HG03064 (cell line): ENCODE measurements at regions not wholly inside any gene's neighbourhood (a gene's known extent, or its start where the extent isn't known, plus 50 kb on each side); places are given as distances from the start of the nearest gene placed in this dataset.

Experiments
- ATAC-seq: cut with Tn5 transposase; IDR thresholded peaks from one replicate; pipeline ENCODE4 v1.9.1; 2021; ENCODE audit warnings: low read depth; ENCODE audit not compliant: unreplicated experiment

- no peak for ATAC-seq
Observed at GRCh38 chr7:35355199-35355598, 101.3 kb upstream of the TBX20 start.

DNA sequence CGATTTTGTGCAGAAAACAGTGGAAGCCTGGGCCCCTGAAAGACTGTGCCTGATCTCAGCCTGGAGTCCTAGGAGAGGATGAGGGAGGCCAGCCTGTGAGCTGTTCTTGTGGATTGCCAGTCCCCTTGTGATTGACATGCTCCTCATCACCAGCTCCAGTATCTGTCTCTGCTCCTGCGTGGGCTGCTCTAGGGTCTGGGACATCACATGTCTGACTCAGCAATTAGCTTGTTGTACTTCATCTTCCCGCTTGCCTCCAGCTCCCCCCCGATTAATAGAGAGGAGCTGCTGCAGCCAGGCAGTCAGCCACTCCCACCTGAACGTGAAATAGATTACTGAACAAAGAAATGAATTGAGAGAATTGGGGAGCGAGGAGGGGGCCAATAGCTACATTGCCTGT, 99.6 kb upstream of the TBX20 start:
- no peak for ATAC-seq

DNA sequence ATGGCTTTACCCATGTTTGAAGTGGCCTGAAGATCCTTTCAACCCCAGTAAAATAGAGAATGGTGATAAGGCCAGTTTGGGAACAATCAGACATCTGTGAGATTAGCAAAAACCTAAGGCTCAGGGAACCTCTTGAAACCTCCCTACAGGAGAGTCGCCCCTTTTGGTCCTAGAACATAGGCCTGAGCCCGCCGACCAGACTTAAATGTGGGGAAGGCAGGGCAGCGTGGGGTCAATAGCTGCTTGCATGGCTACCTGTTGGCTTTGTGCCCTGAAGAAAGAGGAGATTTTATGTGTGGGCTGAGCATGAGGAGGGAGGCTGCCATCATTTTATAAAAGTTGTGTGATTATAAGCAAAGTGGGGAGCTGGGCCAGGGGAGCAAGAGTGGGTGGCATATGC, 97.6 kb upstream of the TBX20 start:
- no peak for ATAC-seq

- ATAC-seq = no peak
Observed at GRCh38 chr7:35348611-35349400, 94.9 kb upstream of the TBX20 start.

DNA sequence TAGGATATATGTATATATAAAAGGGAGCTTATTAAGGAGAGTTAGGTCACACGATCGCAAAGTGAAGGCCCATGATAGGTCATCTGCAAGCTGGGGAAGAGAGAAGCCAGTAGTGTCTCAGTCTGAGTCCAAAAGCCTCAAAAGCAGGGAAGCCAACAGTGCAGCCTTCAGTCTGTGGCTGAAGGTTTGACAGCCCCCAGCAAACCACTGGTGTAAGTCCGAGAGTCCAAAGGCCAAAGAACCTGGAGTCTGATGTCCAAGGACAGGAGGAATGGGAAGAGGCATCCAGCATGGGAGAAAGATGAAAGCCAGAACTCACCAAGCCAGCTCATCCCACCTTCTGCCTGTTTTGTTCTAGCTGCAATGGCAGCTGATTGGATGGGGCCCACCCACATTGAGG, 88.9 kb upstream of the TBX20 start:
- no peak for ATAC-seq

DNA sequence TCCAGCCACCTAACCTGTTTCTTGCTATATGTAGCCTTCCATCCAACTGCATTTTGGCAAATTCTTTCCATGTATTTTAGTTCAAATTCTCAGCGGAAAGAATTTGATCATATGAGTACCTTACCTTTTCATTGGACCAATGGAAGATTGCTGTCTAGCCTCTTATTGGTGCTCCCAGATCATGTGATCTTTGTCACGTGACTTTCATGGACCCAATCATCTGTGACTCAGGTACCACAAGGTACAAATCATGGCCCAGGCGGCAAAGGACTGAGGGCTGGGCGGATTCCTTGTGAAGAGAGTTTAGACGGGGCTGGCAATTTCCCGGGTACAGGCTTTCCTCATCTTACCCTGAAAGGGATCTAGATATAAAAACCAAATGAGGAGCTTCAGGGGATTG, 85.9 kb upstream of the TBX20 start:
- ATAC-seq = no peak

GRCh38 chr7:35336444-35336843, 82.5 kb upstream of the TBX20 start:
- ATAC-seq = no peak

- no peak for ATAC-seq
Observed at GRCh38 chr7:35334506-35334905, 80.6 kb upstream of the TBX20 start.

GRCh38 chr7:35333265-35333664, 79.4 kb upstream of the TBX20 start:
- ATAC-seq = no peak

- ATAC-seq = no peak
Observed at GRCh38 chr7:35331730-35332678, 78.1 kb upstream of the TBX20 start.

DNA sequence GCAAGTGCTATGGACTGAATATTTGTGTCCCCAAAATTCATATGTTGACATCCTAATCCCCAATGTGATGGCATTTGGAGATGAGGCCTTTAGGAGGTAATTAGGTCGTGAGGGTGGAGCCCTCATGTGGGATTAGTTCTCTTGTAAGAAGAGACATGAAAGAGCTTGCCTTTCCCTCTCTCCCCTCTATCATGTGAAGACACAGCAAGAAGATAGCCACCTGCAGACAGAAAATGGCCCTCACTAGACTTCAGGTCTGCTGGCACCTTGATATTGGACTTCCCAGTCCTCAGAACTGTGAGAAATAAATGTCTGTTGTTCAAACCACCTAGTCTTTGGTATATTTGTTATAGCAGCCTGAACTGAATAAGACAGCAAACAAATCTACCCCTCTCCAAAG, 75.1 kb upstream of the TBX20 start:
- ATAC-seq = no peak

GRCh38 chr7:35319606-35320005, 65.7 kb upstream of the TBX20 start:
- ATAC-seq = no peak

- no peak for ATAC-seq
Observed at GRCh38 chr7:35316549-35316948, 62.6 kb upstream of the TBX20 start.

- ATAC-seq = no peak
Observed at GRCh38 chr7:35315517-35315916, 61.6 kb upstream of the TBX20 start.

GRCh38 chr7:35314354-35314753, 60.5 kb upstream of the TBX20 start:
- no peak for ATAC-seq

- no peak for ATAC-seq
Observed at GRCh38 chr7:35313575-35313974, 59.7 kb upstream of the TBX20 start.
